ENCODE measurements at regions not wholly inside any gene's neighbourhood (a gene's known extent, or its start where the extent isn't known, plus 50 kb on each side); places are given as distances from the start of the nearest gene placed in this dataset.
A peak's percentile ranks its signal among the peaks of the same experiment; 100 is the strongest.

DNA sequence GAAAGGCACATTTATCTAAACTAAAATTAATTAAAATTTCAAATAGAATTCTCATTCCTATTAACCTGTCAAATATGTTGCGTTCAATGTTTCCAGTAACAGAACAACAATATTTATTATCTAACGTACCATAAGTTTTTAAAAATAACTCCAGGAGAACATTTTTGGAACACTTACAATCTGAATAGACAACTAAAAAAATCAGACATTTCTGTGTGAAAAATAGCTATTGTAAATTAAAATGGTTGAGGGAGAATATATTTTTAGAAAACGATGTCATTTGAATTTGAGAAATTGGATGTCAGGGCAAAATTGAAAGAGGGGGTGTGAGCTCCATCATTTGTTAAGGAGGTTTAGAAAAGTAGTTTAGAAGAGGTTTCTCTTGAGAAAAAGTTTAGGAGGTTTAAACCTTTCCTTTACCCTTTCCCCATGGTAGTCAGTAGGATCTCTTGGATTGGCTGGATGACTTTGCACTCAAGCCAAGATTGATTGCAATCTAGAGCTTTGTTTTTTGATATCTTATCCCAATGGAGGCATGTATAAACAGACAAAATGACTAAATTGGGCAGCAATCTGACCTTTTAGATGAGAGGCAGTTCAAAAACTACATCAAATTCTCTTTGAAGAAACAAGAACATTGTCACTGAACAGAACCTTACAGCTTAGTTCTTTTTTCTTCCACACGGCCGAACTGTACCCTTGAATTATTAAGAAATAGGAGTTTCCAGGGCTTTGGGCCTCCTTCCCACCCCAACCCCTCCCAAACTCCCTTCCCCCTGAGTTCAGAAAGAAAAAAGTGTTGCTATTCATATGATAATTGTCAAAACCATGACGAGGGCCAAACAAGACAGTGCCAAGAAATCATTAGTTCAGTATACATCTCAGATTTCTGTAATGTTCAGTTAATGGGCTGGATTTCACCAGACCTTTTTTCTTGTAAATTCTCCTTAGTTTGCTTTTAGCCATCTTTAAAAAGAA, 79.7 kb upstream of the CDIN1 start:
- Histone ChIP-seq H3K36me3 (no peaks in the 10 kb centered on the region), H3K4me1 (peaks cover 0 to 3% of the 10 kb centered on the region in 2 donors), H3K27me3 (peaks cover 0 to under 1% (median 0%) of the 10 kb centered on the region in 3 donors), H3K4me3 (no peak overlapping the region), H3K9me3 (no peaks in the 10 kb centered on the region), H3K27ac (no peak overlapping the region)
- in situ Hi-C loops (cut with MboI; ENCODE audit: low sequenced_read_pairs in 4 of 4): no loop called here
- intact Hi-C loops (cut with DNase I; ENCODE audit: low total_unique reads): no loop called here
- TF ChIP-seq, protein P1, sequence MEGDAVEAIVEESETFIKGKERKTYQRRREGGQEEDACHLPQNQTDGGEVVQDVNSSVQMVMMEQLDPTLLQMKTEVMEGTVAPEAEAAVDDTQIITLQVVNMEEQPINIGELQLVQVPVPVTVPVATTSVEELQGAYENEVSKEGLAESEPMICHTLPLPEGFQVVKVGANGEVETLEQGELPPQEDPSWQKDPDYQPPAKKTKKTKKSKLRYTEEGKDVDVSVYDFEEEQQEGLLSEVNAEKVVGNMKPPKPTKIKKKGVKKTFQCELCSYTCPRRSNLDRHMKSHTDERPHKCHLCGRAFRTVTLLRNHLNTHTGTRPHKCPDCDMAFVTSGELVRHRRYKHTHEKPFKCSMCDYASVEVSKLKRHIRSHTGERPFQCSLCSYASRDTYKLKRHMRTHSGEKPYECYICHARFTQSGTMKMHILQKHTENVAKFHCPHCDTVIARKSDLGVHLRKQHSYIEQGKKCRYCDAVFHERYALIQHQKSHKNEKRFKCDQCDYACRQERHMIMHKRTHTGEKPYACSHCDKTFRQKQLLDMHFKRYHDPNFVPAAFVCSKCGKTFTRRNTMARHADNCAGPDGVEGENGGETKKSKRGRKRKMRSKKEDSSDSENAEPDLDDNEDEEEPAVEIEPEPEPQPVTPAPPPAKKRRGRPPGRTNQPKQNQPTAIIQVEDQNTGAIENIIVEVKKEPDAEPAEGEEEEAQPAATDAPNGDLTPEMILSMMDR (IDR thresholded peaks at IDR 0.05 in 4 of 5, conservative IDR thresholded peaks at IDR 0.05 in 1 of 5): no peak
- no peak for TF ChIP-seq POLR2A (IDR thresholded peaks at IDR 0.05)
- DNase-seq (no peak), ATAC-seq (no peak)

DNA sequence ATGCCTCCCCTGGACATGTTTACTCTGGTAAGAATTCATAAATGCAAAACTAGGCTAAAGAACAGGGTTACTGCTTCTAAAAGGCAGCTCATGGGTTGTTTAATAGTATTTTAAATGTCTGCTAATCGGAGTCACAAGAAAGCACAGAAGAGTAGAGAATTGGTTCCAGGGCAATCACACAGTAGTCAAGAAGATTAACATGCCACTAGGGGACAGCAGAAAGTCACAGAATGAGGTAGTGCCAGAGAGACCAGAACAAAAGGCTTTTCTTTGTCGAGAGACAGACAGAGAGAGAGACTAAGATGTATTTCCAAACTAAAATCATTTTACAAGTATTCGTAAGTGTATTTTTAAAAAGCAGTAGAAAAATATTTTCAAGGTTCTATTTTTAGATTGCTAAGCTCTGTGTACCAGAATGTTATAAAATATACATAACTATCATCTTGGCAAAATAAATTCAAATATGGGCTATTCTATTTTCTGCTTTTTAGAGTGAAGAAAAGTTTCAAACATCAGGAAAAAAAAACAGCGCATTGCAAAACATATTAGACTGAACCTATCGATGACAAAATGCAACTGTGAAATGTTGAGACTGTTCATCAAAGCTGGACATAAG, 78.3 kb upstream of the CDIN1 start:
- Histone ChIP-seq H3K9me3 (no peaks in the 10 kb centered on the region), H3K4me1 (peaks cover 0 to 3% of the 10 kb centered on the region in 2 donors), H3K27ac (no peak overlapping the region), H3K4me3 (no peak overlapping the region), H3K36me3 (no peaks in the 10 kb centered on the region), H3K27me3 (no peaks in the 10 kb centered on the region)
- DNase-seq (peak in 1 of 2 donors; percentile 3), ATAC-seq (peak; percentile 62 to 75)
- in situ Hi-C loops (cut with MboI; ENCODE audit: low sequenced_read_pairs in 4 of 4) (no loop called here), intact Hi-C loops (cut with DNase I; ENCODE audit: low total_unique reads) (no loop called here)
- TF ChIP-seq, protein P1 (IDR thresholded peaks at IDR 0.05 in 4 of 5, conservative IDR thresholded peaks at IDR 0.05 in 1 of 5): peak in 4 of 5 experiments; percentile 53 to 73 (median 68)
- no peak for TF ChIP-seq POLR2A (IDR thresholded peaks at IDR 0.05)

DNA sequence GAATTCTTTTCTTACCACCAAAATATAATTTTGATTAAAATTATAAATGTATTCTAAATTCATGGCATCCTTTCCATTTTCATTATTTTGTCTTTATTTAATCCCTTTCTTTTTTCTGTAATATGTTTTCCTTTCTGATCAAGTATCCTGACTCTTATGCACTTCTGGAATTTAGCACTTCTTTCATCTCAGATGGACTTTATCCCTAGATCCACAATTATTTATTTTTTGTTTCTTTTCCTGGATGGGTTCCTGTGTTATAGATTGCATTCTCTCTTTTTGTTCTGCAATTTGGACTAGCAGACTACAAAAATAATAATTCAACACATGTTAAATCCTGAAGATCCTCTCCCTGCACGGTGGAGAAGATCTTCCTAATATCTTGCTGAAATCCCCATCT, 76.9 kb upstream of the CDIN1 start:
- Histone ChIP-seq H3K36me3 (no peaks in the 10 kb centered on the region), H3K4me1 (peaks cover 0 to 3% of the 10 kb centered on the region in 2 donors), H3K27ac (no peak overlapping the region), H3K27me3 (no peaks in the 10 kb centered on the region), H3K4me3 (no peak overlapping the region), H3K9me3 (no peaks in the 10 kb centered on the region)
- intact Hi-C loops (cut with DNase I; ENCODE audit: low total_unique reads): no loop called here
- no peak for TF ChIP-seq POLR2A (IDR thresholded peaks at IDR 0.05)
- DNase-seq (no peak), ATAC-seq (no peak)
- in situ Hi-C loops (cut with MboI; ENCODE audit: low sequenced_read_pairs in 4 of 4): no loop called here

GRCh38 chr15:36506733-36507356, 72.6 kb upstream of the CDIN1 start:
- DNase-seq (no peak), ATAC-seq (no peak)
- intact Hi-C loops (cut with DNase I; ENCODE audit: low total_unique reads): loop anchor here (5.0 kb wide), 1 partner anchor 560 kb away; no protein-coding TSS in a partner anchor
- Histone ChIP-seq H3K27me3 (no peaks in the 10 kb centered on the region), H3K36me3 (no peaks in the 10 kb centered on the region), H3K9me3 (no peaks in the 10 kb centered on the region), H3K4me3 (no peak overlapping the region), H3K27ac (no peak overlapping the region), H3K4me1 (no peaks in the 10 kb centered on the region)
- TF ChIP-seq, protein P1 (IDR thresholded peaks at IDR 0.05 in 4 of 5, conservative IDR thresholded peaks at IDR 0.05 in 1 of 5): no peak
- no peak for TF ChIP-seq POLR2A (IDR thresholded peaks at IDR 0.05)
- in situ Hi-C loops (cut with MboI; ENCODE audit: low sequenced_read_pairs in 4 of 4): no loop called here

GRCh38 chr15:36507458-36507857, 72.0 kb upstream of the CDIN1 start:
- Histone ChIP-seq H3K9me3 (no peaks in the 10 kb centered on the region), H3K4me3 (no peak overlapping the region), H3K4me1 (no peaks in the 10 kb centered on the region), H3K27me3 (no peaks in the 10 kb centered on the region), H3K27ac (no peak overlapping the region), H3K36me3 (no peaks in the 10 kb centered on the region)
- ATAC-seq (no peak), DNase-seq (no peak)
- in situ Hi-C loops (cut with MboI; ENCODE audit: low sequenced_read_pairs in 4 of 4) (no loop called here), intact Hi-C loops (cut with DNase I; ENCODE audit: low total_unique reads) (loop anchor here (5.0 kb wide), 1 partner anchor 560 kb away; no protein-coding TSS in a partner anchor)
- no peak for TF ChIP-seq POLR2A (IDR thresholded peaks at IDR 0.05)
- TF ChIP-seq, protein P1 (IDR thresholded peaks at IDR 0.05 in 4 of 5, conservative IDR thresholded peaks at IDR 0.05 in 1 of 5): no peak
